CD14-positive monocyte (primary cell): ENCODE measurements at regions not wholly inside any gene's neighbourhood (a gene's known extent, or its start where the extent isn't known, plus 50 kb on each side); places are given as distances from the start of the nearest gene placed in this dataset.
"Not testable (repeated sequence)": the region's sequence is repeated elsewhere in the genome, so short reads cannot be mapped to it uniquely, and the experiment has no call there.

ENCODE experiments used
- DNase-seq, 3 donors: peaks; one replicate each; pipeline ENCODE4 v3.0.0-alpha.2; 2011 to 2022
- H2AFZ ChIP-seq: 2 replicates; pipeline ENCODE4 v1.6.0; 2012; ENCODE audit warnings: mild to moderate bottlenecking, low read depth, low read length, inconsistent platforms; ENCODE audit not compliant: insufficient read depth, poor library complexity, severe bottlenecking
- H3K27ac ChIP-seq, 2 donors: 1 replicate in 1 of 2; 2 replicates in 1 of 2; pipeline ENCODE4 v1.5.1; 2012 to 2013; ENCODE audit warnings: low read length in 2 of 2, control low read depth in 1 of 2, inconsistent platforms in 1 of 2, low read depth in 1 of 2, mild to moderate bottlenecking in 1 of 2
- H3K27me3 ChIP-seq, 2 donors: one replicate each; pipeline versions ENCODE4 v1.6.0 to v1.6.1; 2011 to 2013; ENCODE audit warnings: low read length in 2 of 2; ENCODE audit not compliant: control insufficient read depth in 2 of 2, insufficient read depth in 2 of 2
- H3K36me3 ChIP-seq, 2 donors: replicated peaks in 1 of 2; 1 replicate in 1 of 2; 2 replicates in 1 of 2; pipeline versions ENCODE4 v1.5.1 to v1.6.1; 2012 to 2013; ENCODE audit warnings: low read length in 2 of 2, control low read depth in 1 of 2, inconsistent platforms in 1 of 2, mild to moderate bottlenecking in 1 of 2; ENCODE audit not compliant: insufficient read depth in 2 of 2, control insufficient read depth in 1 of 2
- H3K4me1 ChIP-seq, 2 donors: 1 replicate in 1 of 2; 2 replicates in 1 of 2; pipeline versions ENCODE4 v1.5.1 to v1.6.1; 2012 to 2013; ENCODE audit warnings: low read length in 2 of 2, control low read depth in 1 of 2, inconsistent platforms in 1 of 2, mild to moderate bottlenecking in 1 of 2, moderate library complexity in 1 of 2; ENCODE audit not compliant: insufficient read depth in 2 of 2, control insufficient read depth in 1 of 2
- H3K4me2 ChIP-seq: replicated peaks from 2 replicates; pipeline ENCODE3; 2012; ENCODE audit warnings: low read length, moderate library complexity, mild to moderate bottlenecking; ENCODE audit not compliant: poor library complexity, severe bottlenecking; ENCODE audit errors: extremely low read depth
- H3K4me3 ChIP-seq, 3 experiments: fragments of 200-600 bp in 1 of 3; sonication (generic) in 1 of 3; replicated peaks in 1 of 3; 1 replicate in 2 of 3; 2 replicates in 1 of 3; pipeline ENCODE4 v1.5.1; 2011 to 2013; ENCODE audit warnings: low read length in 3 of 3, mild to moderate bottlenecking in 3 of 3, control low read depth in 2 of 3, low read depth in 2 of 3, inconsistent platforms in 1 of 3, moderate library complexity in 1 of 3
- H3K79me2 ChIP-seq: 2 replicates; pipeline ENCODE4 v1.6.0; 2012; ENCODE audit warnings: mild to moderate bottlenecking, control low read depth, inconsistent platforms, low read length, moderate library complexity; ENCODE audit not compliant: insufficient read depth
- H3K9ac ChIP-seq: 2 replicates; pipeline ENCODE4 v1.6.0; 2017; ENCODE audit warnings: low read length, mild to moderate bottlenecking; ENCODE audit not compliant: insufficient read depth, poor library complexity, severe bottlenecking
- H3K9me3 ChIP-seq, 2 donors: replicated peaks in 1 of 2; 1 replicate in 1 of 2; 2 replicates in 1 of 2; pipeline versions ENCODE4 v1.5.1 to v1.6.1; 2012 to 2013; ENCODE audit warnings: low read length in 2 of 2, control low read depth in 1 of 2; ENCODE audit not compliant: control insufficient read depth in 1 of 2, insufficient read depth in 1 of 2
- H4K20me1 ChIP-seq: 2 replicates; pipeline ENCODE4 v1.6.0; 2012; ENCODE audit warnings: mild to moderate bottlenecking, low read length, control low read depth, moderate library complexity; ENCODE audit not compliant: insufficient read depth
- H3K27ac Mint-ChIP-seq, 7 donors: one replicate each; pipeline ENCODE4 v1.8.0; 2020; ENCODE audit warnings: mild to moderate bottlenecking in 7 of 7, mixed read lengths in 7 of 7, moderate library complexity in 6 of 7, inconsistent platforms in 2 of 7
- H3K27me3 Mint-ChIP-seq, 3 donors: one replicate each; pipeline ENCODE4 v1.8.0; 2021 to 2022; ENCODE audit warnings: low read depth in 3 of 3, mild to moderate bottlenecking in 3 of 3, mixed read lengths in 3 of 3, moderate library complexity in 3 of 3, inconsistent platforms in 1 of 3
- H3K36me3 Mint-ChIP-seq, 2 donors: one replicate each; pipeline ENCODE4 v1.8.0; 2020; ENCODE audit warnings: mixed read lengths in 2 of 2, inconsistent platforms in 1 of 2, mild to moderate bottlenecking in 1 of 2
- H3K4me1 Mint-ChIP-seq: one replicate; pipeline ENCODE4 v1.8.0; 2020; ENCODE audit warnings: mild to moderate bottlenecking, mixed read lengths
- H3K4me3 Mint-ChIP-seq, 2 donors: one replicate each; pipeline ENCODE4 v1.8.0; 2020; ENCODE audit warnings: mild to moderate bottlenecking in 2 of 2, mixed read lengths in 2 of 2, moderate library complexity in 1 of 2
- H3K9me3 Mint-ChIP-seq, 7 donors: one replicate each; pipeline ENCODE4 v1.8.0; 2020 to 2022; ENCODE audit warnings: mixed read lengths in 7 of 7, mild to moderate bottlenecking in 6 of 7, moderate library complexity in 6 of 7, inconsistent platforms in 2 of 7
- WGBS: methylation state at CpG from one replicate; pipeline ENCODE4 v1.1.5; 2013; ENCODE audit warnings: missing lambda C conversion rate; ENCODE audit not compliant: insufficient coverage; 5-methylcytosine and 5-hydroxymethylcytosine counted together
- intact Hi-C, 2 donors: fragments of 100-400 bp; cut with micrococcal nuclease; formaldehyde crosslinking; loops; one replicate each; pipeline versions ENCODE4 v1.15.0 to v1.15.1; 2023
- TF ChIP-seq, protein P1 (sequence below): fragments of 200-600 bp; IDR thresholded peaks from one replicate; pipeline ENCODE4 v1.8.0; 2022; ENCODE audit warnings: antibody characterized with exemption, mild to moderate bottlenecking

DNA sequence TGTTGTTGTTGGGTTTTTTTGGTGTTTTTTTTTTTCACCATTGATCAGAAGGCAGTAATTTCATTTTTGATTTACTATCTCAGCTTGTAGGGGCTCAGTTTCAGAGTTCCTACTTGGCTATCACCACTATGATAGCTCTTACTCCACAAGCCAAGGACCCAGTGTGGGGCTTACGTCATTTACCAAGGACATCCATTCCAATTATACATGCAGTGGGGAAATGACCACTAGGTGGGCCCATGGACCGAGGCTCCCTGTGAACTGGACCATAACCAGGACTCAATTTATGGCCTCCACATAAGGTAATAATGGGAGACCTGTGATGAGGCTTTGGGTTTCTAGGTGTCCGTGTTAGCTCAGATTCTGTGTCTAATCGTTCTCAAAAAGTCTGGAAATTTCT, 67.5 kb upstream of the CACNA1D start:
- H3K9me3 ChIP-seq = peaks cover 0 to 4% of the 10 kb centered on the region in 2 donors
- no peaks in the 10 kb centered on the region for H3K79me2 ChIP-seq
- no peak for DNase-seq
- H3K27me3 ChIP-seq = peaks cover 5 to 7% of the 10 kb centered on the region in 2 donors
- TF ChIP-seq, protein P1, sequence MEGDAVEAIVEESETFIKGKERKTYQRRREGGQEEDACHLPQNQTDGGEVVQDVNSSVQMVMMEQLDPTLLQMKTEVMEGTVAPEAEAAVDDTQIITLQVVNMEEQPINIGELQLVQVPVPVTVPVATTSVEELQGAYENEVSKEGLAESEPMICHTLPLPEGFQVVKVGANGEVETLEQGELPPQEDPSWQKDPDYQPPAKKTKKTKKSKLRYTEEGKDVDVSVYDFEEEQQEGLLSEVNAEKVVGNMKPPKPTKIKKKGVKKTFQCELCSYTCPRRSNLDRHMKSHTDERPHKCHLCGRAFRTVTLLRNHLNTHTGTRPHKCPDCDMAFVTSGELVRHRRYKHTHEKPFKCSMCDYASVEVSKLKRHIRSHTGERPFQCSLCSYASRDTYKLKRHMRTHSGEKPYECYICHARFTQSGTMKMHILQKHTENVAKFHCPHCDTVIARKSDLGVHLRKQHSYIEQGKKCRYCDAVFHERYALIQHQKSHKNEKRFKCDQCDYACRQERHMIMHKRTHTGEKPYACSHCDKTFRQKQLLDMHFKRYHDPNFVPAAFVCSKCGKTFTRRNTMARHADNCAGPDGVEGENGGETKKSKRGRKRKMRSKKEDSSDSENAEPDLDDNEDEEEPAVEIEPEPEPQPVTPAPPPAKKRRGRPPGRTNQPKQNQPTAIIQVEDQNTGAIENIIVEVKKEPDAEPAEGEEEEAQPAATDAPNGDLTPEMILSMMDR = no peak
- no peaks in the 10 kb centered on the region for H4K20me1 ChIP-seq
- no peaks in the 10 kb centered on the region for H3K4me1 ChIP-seq
- Mint-ChIP-seq H3K9me3 (peaks cover 0 to 19% (median 10%) of the 10 kb centered on the region in 7 donors), H3K27me3 (peaks cover 2 to 12% (median 10%) of the 10 kb centered on the region in 3 donors), H3K36me3 (no peaks in the 10 kb centered on the region), H3K4me1 (no peaks in the 10 kb centered on the region), H3K4me3 (no peak overlapping the region), H3K27ac (no peak overlapping the region)
- H3K9ac ChIP-seq = no peak overlapping the region
- H3K4me3 ChIP-seq = no peak overlapping the region
- no peak overlapping the region for H3K27ac ChIP-seq
- no peak overlapping the region for H2AFZ ChIP-seq
- WGBS = no CpG with 5 or more reads among the region's 4 CpGs
- intact Hi-C loops = no loop called here
- no peaks in the 10 kb centered on the region for H3K36me3 ChIP-seq
- no peak overlapping the region for H3K4me2 ChIP-seq

DNA sequence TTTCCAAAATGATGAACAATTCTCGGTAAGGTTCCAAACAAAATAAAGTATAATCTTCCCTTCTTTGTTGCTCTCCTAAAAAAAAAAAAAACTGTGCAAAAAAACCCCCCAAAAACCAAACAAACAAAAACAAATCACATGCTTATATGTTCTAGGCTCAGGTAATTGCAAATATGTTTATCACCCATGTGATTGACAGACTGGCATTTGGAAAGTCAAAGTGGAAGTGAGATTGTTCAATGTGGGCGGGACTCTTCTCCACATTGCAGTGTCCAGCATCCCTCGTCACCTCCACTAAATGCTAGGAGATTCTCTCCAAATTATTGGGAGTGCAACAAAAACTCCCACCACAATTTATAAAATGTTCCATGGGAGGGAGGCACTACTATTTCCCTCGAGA, 57.6 kb upstream of the CACNA1D start:
- intact Hi-C loops = no loop called here
- H3K27ac Mint-ChIP-seq = no peak overlapping the region
- H2AFZ ChIP-seq = no peak overlapping the region
- no peaks in the 10 kb centered on the region for H3K36me3 ChIP-seq
- H3K4me1 Mint-ChIP-seq = no peaks in the 10 kb centered on the region
- no peaks in the 10 kb centered on the region for H3K9me3 ChIP-seq
- no peak overlapping the region for H3K4me3 ChIP-seq
- H3K9me3 Mint-ChIP-seq = peaks cover 0 to 4% (median 1%) of the 10 kb centered on the region in 7 donors
- H3K4me3 Mint-ChIP-seq = no peak overlapping the region
- H3K36me3 Mint-ChIP-seq = no peaks in the 10 kb centered on the region
- no peak overlapping the region for H3K4me2 ChIP-seq
- peaks cover 0 to 3% of the 10 kb centered on the region in 2 donors for H3K27me3 ChIP-seq
- no peaks in the 10 kb centered on the region for H4K20me1 ChIP-seq
- H3K27ac ChIP-seq = no peak overlapping the region
- TF ChIP-seq, protein P1 = no peak
- no CpG with 5 or more reads among the region's 4 CpGs for WGBS
- H3K79me2 ChIP-seq = no peaks in the 10 kb centered on the region
- H3K27me3 Mint-ChIP-seq = peaks cover 9 to 22% (median 18%) of the 10 kb centered on the region in 3 donors
- H3K4me1 ChIP-seq = no peaks in the 10 kb centered on the region
- DNase-seq = no peak
- no peak overlapping the region for H3K9ac ChIP-seq

- H4K20me1 ChIP-seq, H3K4me1 ChIP-seq, DNase-seq, H3K9me3 ChIP-seq, H3K79me2 ChIP-seq, intact Hi-C loops, H3K4me3 ChIP-seq, H3K36me3 ChIP-seq, H3K36me3 Mint-ChIP-seq, H3K4me2 ChIP-seq, H3K27ac Mint-ChIP-seq, H3K4me1 Mint-ChIP-seq, H3K4me3 Mint-ChIP-seq, H3K27me3 ChIP-seq, H3K9ac ChIP-seq, H3K27ac ChIP-seq, H2AFZ ChIP-seq: not testable (repeated sequence)
- H3K27me3 Mint-ChIP-seq = peaks cover 4 to 21% (median 7%) of the 10 kb centered on the region in 3 donors
- peaks cover 4 to 42% (median 13%) of the 10 kb centered on the region in 7 donors for H3K9me3 Mint-ChIP-seq
- WGBS = no CpG with 5 or more reads among the region's 3 CpGs
Measured at GRCh38 chr3:53442863-53443262, 51.5 kb upstream of the CACNA1D start.
